HS-5 (cell line): ENCODE measurements at regions not wholly inside any gene's neighbourhood (a gene's known extent, or its start where the extent isn't known, plus 50 kb on each side); places are given as distances from the start of the nearest gene placed in this dataset.

Source experiments
- DNase-seq: peaks from one replicate; pipeline ENCODE4 v3.0.0-alpha.2; 2012; ENCODE audit warnings: low read depth

DNA sequence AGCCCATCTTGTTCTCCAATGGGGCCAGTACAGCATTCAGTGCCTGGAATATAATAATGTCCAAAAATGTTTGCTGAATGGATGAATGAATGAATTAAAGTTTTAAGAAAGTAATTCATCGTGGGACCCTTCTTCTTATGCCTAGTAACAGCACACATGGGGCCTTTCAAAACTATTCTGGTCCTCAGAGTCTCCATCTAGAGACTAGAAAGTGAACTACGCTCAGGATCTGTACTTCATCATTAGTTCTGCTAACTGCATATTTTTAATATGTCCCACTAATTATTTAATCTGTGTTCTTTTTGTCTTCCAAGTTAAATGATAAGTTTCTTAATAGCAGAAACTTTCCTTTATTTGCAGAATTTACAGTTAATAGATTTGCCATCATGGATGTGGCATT, 172.5 kb downstream of the SMAD2 start:
- no peak for DNase-seq

DNA sequence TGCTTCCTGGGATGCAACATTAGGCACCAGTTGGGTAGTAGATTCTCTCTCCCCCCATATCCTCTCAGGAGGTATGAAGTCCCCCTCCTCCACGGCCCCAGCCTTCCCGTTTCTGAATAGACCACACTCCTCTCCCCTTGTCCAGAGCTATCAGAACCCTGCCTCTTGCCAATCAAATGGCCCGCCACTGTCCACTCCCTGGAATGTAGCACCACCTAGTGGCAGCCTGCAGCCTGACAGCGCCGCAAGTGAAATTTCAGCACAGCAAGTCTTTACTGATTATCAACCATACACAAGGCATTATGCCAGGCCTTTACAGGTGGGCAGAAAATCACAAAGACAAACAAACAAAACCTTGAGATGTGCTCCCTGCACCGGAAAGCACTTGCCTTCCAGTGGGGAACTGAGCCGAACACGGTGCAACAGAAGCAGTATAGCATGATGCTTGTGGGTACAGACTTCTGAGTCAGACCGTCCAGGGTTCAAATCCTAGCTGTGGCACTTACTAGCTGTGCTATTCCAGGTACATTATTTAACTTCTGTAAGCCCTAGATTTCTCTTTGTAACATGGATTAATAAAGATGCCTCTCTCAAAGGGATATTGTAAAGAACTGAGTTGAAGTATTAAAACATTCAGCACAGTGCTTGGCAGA, 174.0 kb downstream of the SMAD2 start:
- no peak for DNase-seq

DNA sequence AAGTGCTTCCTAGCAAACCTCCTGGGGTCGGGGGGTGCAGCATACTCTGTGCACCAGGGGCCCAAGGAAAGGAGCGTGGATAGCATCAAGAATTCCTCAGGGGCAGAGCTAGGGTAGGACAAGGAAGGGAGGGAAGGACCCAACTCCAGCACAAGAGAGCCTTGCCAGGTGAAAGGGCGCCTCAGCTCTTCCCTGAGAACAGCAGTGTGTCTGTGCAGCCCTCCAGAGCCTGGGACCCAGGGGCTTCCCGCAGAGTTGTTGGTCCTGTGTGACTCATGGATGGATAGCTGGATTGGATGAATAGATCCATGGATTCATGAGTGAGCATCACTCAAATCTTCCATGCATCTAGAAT, 175.4 kb downstream of the SMAD2 start:
- DNase-seq, result no peak

DNA sequence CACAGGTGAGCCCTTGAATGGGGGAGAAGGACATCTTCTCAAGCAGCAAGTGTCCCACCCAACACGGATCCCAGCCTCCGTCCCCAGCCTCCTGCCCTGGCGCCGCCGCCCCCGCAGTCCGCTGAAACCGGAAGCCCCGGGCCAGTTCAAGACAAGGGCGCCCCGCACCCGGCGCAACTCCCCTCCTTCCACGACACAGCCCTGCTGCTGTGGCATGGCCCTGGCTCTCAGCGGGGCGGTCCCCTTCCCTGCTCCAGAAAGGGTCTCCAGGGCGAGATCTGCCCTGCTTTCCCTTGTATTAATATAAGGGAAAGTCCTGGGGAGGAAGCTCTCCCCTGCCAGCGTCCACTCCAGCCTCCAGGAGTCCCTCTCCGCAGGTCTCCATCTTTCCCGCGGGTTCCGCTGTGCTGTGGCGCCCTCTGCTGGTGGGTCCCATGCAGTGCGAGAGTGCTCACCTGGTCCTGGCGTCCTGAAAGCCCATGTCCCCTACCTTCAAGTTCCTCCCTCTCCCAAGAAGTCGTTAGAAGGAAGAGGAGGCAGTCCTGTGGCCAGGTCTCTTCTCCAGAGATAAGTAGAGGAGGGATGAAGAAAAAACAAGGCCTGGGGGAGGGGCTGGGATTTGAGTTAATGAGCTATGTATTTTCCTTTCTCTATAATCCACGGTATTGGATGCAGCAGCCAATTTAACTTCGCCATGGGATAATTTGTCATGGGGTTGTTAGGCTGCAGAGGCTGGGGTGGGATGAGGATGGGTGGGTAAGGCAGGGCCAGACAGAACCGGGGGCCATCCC, 176.0 kb downstream of the SMAD2 start:
- no peak for DNase-seq

DNA sequence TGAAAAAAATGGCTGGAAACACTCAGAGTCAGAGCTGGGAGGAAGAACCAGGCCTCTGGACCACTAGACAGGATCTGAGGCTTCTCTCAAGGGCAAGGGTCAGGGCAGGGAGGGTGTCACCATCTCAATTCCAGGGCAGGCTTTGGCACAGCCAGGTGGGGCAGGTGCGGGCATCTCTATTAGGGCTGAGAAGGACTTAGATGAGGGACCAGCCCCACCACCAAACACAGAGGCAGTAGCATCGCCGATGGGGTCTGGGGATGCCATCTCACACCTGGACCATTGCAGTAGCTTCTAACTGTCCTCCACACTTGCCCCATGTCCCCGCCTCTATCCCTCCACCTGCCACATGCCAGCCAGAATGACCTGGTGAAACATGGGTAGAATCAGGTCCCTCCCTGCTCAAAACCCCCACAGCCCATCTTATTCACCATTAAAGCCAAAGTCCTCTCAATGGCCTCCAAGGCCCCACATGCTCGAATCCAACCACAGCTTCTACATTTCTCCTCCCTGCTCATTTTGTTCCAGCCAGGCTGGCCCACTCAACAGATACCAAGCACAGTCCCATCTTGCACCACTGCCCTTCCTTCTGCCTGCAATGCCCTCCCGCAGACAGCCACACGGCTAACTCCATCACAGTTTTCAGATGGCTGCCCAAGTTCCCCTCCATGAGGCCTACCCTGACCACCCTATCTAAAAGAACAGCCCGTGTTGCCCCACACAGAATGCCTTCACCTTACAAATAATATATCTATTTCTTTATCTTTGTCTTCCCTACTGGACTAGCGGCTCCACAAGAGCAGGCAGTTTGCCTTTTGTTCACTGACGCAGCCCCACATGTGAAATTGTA, 177.4 kb downstream of the SMAD2 start:
- DNase-seq, result no peak

DNA sequence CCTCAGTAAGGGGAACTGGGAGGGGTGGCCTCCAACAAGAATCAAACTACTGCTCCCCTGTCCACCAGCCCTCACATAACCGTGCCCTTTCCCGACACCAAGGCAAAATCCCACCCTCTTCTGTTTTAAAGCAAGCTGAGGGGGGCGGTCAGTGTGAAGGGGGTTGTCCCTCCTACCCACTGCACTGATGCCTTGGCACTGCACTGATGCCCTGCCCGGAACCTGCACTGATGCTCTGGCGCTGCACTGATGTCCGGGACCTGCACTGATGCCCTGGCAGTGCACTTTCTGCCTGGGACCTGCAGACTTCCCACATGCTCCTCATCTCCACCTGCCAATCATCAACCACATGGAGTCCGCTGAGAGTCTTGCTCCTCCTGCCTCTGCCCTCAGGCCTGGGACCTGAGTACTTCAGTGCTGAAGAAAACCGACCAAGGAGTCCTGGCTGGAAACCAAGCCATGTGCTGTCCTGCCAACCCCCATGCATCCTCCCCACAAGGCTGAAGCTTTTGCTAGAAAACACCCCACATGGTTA, 179.5 kb downstream of the SMAD2 start:
- no peak for DNase-seq

DNA sequence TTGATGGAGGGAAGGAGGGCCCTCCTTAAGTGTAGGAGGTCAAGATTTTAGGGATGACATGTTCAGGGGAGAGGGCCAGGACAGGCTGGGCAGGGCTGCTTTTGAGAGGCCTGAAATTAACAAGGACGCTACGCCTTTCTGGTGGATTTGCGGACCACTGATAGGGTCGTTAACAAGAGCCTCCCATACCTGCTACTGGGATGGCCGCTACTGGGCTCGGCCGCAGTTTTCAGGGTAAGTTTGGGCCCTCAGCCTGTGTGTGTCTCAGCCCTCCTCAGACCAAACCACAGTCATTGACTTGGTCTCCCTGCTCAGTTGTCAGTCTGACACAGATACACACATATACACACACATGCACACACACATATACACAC, 180.9 kb downstream of the SMAD2 start:
- no peak for DNase-seq

DNA sequence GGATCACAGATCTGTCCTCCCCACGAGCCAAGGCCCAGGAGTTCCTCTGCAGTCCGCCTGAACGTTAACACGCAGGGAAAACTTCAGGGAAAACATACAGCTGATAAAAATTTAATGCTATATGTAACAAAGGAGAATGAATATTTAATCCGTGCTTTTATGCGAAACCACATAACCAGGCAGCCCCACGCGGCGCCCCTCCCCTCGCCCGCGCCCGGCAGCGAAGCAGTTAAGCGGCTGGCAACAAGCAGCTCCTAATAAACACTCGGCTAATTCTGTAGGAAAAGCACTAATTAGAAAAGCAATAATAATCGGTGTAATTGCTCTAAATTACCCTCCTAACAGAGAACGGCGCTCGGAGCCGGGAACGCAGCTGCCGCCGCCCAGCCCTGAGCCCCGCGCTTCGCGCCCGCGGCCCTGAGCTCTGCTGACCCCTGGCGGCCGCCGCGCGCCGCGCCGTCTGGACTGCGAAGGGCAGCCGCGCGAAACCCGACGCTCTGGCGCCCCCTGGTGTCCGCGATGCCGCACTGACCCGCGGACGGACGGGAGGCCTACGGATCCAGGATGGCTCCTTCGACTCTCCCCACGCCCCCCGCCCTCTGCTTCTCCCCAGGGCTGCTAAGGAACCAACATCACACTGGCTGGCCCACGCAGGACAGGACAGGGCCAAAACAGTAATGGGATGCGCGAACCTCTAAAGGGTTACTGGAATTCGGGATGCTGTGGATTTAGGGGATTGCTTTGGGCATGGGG, 181.4 kb downstream of the SMAD2 start:
- no peak for DNase-seq

DNA sequence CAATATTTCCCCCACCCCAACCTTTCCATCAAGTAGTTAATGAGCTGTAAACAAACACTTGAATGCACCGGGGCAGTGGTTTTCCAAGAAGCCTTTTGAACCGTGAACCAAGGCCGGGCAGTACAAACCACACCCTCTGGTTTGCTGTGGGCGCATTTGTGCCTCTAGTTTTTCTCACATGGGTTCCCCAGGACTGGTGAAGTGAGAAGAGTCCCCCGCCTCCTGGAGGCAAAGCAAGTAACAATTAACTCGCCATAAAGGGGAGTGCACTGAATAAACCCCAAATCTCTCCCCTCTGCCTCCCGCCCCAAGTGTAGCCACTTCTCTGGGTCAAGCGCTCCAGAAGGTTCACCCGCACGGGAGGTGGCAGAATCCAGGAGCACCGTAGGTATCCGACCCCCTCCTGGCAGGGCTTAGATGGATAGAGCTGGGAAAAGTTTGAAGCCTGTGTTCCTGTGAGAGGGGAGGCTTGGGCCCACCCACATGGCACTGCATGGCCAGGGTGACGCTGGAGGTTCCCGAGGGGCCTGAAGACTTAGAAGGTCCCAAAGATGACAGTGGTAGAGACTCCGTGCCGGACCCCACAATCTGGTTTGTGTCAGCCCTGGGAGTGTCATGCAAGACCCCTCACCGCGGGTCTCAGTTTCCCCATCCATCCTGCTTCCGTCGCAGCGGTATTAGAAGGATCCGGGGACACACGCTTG, 182.2 kb downstream of the SMAD2 start:
- no peak for DNase-seq

DNA sequence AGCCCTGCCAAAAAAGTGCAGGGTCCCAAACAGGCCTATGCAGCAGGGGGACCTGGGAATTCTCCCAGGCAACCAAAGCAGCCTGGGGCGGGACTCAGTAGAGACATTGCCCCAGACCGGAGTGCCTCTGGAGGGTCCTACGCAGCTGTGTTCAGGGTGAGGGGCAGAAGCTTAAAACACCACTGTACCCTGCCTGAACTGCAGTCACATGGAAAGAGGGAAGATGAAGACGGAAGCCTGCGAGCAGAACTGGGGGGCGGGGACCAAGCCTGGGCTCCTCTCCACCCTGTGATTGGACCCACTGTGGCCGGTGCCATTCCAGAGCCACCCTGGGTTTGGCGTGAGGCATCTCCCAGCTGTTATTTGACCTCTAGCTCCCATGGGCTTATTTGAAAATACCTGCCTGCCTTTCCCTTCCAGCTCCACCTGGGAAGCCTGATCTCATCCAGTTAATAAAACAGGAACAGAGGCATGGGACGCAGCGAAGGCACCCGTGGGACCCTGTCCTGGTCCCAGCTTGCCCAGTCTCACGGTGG, 183.1 kb downstream of the SMAD2 start:
- no peak for DNase-seq

DNA sequence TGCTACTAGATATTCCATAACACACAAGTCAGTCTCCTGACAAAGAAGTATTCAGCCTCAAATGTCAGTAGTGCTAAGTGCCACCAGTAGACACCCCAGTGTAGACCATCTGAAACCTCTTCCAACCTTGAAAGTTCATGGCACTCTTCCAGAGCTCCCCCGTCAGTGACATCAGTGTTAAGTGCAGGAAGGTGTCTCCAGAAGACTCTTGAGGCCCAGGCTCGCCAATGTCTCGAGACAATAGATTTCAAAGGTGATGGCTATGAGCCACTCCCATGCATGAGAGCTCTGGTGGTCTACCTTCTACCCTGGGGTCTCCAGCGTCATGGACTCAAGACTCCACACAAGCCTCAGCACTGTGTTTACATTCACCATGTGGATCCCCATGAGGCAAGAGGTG, 183.8 kb downstream of the SMAD2 start:
- no peak for DNase-seq

DNA sequence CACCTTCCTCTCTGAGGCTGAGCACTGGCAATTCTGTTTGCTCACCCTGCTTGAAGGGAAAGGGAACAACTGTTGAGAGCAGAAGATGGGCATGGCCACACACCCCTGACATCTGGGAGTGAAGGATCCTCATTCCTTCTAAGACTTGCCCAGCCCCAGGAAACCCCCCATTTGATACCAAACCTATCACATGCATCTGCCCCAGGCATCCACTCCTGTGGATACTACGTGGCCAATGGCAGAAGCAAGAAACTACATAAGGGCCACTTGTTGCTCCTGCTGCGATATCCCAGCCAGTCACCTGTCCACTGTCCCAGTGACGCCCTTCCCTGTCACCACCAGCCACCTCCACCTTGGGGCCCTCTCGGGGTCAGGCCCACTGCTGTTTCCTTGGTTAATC, 185.2 kb downstream of the SMAD2 start:
- DNase-seq, result no peak

DNA sequence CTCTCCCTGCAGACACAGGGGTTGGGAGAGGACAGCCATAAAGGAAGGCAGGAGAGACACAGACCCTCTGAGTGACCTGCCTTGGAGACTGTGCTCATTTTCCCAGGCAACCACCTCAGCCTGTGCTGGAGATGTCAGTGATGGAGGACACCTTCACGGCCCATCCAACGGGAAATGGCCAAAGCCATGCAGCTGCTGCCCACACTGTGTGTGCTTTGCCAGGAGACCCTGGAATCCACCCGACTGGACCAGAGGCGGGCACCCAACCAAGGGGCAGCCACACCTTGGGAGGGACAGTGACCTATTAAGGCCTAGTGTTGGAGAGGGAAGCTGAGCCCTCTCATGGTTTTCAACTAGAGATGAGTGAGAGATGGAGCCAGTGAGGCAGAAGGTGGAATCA, 192.5 kb downstream of the SMAD2 start:
- no peak for DNase-seq

DNA sequence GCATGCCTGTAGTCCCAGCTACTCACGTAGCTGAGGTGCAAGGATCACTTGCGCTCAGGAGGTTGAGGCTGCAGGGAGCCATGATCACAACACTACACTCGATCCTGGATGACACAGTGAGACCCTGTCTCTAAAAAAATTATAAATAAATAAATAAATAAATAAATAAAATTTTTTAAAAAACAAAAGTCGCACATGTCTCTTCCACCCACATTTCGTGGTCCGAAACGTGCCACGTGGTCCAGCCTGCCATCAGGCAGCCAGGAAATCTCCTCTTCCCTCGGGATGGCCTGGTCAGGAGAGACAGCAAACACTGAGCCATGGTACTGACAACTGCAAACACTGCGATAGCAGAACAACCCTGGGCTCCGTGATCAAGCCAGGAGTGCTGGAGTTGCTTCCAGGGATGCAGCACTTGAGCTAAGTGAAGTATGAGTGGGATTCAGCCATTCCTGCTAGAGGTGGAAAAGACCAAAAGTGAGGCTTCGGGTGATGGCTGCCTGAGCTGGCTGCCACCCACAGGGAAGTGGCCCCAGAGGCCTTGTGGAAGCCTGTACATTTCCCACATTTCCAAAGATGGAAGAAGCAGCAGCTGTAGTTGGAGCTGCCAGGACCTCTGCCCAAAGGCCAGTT, 193.1 kb downstream of the SMAD2 start:
- no peak for DNase-seq

DNA sequence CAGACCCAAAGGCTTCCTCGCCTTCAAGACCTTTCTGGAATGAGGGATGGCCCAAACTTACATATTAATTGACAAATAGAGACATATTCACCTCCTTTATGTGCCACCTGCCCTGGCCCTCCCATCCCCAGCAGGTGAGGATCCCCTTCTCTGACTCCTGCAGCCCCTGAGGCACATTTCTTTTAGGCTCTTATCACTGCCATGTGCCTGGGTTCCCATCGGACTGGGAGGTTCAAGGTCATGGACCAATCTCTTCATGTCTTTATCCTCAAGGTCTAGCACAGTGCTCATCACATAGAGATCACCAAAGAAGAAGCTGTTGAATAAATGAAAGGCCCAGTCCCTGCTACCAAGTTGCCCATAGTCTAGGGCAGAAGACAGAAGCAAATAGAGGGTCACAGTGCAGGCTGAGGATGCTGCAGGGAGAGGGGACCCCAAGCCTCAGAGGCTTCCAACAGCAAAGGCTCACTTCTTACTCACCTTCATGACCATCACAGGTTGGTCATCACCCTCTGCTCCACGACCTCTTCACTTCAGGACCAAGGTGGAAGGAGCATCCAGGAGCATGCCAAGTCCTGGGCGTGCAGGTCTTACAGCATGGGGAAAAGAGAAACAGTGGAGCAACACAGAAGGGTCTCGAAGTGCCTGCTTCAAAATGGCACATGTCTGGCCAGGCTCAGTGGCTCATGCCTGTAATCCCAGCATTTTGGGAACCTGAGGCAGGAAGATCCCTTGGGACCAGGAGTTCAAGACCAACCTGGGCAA, 193.9 kb downstream of the SMAD2 start:
- no peak for DNase-seq

DNA sequence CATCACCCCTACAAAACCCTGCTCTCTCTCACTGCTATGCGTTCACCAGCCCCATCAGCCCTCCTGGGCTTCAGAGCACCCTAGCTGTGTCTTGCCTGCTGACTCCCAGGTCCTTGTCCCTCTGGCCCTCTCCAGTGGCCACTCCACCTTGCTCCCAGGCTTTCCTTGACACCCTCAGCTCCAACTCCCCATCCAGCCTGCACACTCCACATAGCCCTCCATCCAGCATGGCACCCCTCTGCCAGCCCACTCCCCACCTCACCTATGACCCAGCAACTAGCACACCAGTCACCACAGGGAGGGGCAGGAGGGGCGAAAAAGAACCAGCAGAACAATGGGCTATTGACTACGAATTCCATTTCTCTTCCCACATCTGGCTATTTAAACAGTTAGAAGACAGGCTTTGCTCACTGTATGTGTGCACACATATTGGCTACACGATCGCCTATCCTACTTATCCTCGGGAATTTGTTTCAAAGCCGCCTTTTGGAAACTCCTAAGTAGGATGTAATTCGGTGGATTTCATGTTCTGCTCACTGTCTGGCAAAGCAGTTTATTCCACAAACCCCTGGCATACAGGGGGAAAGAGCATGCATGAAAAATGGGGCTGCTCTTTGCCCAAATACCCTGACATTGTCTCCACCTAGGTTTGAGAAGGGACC, 195.3 kb downstream of the SMAD2 start:
- DNase-seq, result no peak

DNA sequence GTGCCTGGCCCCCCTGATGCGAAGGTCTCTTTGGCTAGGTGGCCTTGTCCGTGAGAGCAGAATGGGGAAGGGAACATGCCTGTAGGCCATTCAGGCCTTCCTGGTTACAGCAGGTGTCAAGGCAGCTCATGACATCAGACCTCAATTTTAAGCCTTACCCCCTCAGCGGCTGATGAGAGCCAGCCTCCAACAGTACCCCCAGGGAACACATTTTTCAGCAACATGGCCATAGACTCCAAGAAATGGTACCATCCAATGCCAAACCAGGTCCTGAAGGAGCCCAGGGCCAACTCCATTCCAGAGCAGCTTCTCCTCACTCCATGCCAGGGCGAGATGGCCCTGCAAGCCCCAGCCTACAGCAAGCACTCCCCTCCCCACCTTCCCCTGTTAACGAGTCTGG, 199.2 kb downstream of the SMAD2 start:
- no peak for DNase-seq

DNA sequence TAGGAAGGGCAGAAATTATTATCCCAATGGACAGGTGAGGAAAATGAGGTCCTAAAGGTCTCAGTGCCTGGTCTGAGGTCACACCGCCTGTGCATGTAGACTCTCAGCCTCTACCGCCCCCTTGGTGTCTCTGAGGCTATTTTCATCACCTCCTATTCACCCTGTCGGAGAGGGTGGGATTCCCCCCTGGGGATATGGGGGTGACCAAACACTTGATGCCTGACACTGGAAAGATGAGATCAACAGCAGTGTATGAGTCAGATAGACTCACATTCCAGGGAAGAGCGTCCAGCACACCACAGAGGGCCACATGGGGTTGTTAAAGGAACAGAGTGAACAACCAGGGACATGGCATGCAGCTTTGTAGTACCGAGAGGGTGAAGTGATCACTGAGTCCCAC, 199.7 kb downstream of the SMAD2 start:
- DNase-seq, result no peak

DNA sequence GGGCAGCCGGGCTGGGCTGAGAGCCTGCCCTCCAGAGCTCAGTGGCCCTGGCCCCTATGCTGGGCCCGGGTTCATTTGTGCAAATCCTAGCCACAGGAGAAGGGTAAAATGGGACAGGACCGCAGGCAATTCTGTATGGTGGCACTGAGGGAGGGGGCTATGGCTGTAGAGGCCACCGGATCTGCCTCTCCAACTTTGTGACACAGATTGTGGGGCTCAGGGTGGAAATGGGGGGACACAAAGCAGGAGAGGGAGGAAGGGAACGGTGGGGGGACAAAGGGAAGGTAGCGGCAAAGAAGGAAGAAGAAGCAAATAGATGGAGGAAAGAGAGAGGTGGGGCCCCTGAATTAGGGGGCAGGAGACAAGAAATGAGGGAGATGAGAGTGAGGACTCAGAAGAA, 201.1 kb downstream of the SMAD2 start:
- DNase-seq, result no peak
